ENCODE measurements at regions not wholly inside any gene's neighbourhood (a gene's known extent, or its start where the extent isn't known, plus 50 kb on each side); places are given as distances from the start of the nearest gene placed in this dataset.

DNA sequence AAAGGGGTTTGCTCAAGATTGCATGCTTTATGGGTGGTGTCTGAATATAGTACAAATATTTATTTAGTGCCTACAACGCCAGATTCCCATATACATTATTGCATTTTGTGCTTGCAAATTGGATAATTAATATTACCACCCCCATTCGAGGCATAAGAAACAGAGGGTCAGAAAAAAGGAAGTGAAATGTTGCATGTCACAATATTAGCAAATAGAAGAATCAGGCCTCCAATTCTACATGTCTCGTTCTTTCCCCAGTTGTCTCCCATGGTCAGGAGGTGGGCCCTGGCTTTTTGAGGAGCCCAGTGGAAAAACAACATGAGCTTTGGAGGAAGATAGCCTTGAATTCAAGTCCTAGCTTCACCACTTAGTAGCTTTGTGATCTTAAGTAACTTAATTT, 98.1 kb upstream of the CCDC112 start:
- ChIA-PET CTCF (no interaction called here), RAD21 (ENCODE audit: unreplicated experiment) (no interaction called here), SMC1A (ENCODE audit: uncharacterized antibody, unreplicated experiment) (no interaction called here), POLR2A (no interaction called here)
- WGBS (ENCODE audit: insufficient coverage, insufficient replicate concordance, low lambda C conversion rate, missing lambda C conversion rate), result 17% methylated on average over 3 of the region's 3 CpGs
- ATAC-seq, result no peak
- intact Hi-C loops (cut with micrococcal nuclease; ENCODE audit: unreplicated experiment) (loop anchor here (5.0 kb wide), 1 partner anchor 193 kb away; no protein-coding TSS in a partner anchor), in situ Hi-C loops (cut with MboI) (no loop called here)
- Histone ChIP-seq H3K27ac (ENCODE audit: control insufficient read depth, insufficient read depth) (no peak overlapping the region), H3K27me3 (replicated peaks in 1 of 2; ENCODE audit: control insufficient read depth in 2 of 2, insufficient read depth in 2 of 2, low read length in 1 of 2) (no peaks in the 10 kb centered on the region), H3K9me3 (replicated peaks; ENCODE audit: control insufficient read depth, insufficient read depth, low read length) (no peaks in the 10 kb centered on the region; the same call in 2 of the 3 replicates), H2AFZ (ENCODE audit: control insufficient read depth, low read depth, low read length) (no peak overlapping the region), H3K4me2 (ENCODE audit: control insufficient read depth, insufficient read depth) (no peak overlapping the region), H3K4me1 (ENCODE audit: control insufficient read depth, insufficient read depth, low read length) (no peaks in the 10 kb centered on the region), H3K9ac (ENCODE audit: control insufficient read depth, insufficient read depth, low read length) (no peak overlapping the region), H3K36me3 (ENCODE audit: control insufficient read depth in 2 of 2, insufficient read depth in 2 of 2, low read length in 1 of 2) (no peaks in the 10 kb centered on the region), H3K4me3 (no peak overlapping the region), H3K79me2 (ENCODE audit: control insufficient read depth, insufficient read depth, low read length) (no peaks in the 10 kb centered on the region), H4K20me1 (ENCODE audit: control insufficient read depth, insufficient read depth) (no peaks in the 10 kb centered on the region)
- FAIRE-seq, result no peak
- peak; percentile 75 for TF ChIP-seq SPI1 (IDR thresholded peaks at IDR 0.05; ENCODE audit: borderline replicate concordance, insufficient read depth, low read depth, low read length)
- no peak for TF ChIP-seq MTA3 (IDR thresholded peaks at IDR 0.05; ENCODE audit: borderline replicate concordance, low read length)
- no TSS peak for BruUV-seq (replicated peaks)
- no peak for DNase-seq (ENCODE audit: low read depth, low spot score)

DNA sequence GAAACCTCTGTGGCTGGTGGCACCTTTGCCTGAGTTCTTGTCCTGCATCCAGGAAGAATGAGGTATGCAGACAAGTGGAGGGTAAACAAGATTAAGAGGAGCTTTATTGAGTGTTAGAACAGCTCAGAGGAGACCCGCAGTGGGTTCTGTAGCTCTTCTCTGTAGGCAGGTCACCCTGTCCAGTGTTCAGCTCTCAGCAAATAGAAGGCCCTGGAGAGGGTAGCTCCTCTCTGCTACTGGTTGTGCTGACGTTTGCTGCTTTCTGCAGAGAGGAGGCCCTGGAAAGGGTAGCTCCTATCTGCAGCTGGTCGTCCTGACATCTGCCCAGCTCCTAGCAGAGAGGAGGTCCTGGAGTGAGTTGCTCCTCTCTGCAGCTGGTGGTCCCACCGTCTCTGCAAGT, 96.8 kb upstream of the CCDC112 start:
- no TSS peak for BruUV-seq (replicated peaks)
- TF ChIP-seq ZSCAN29 (IDR thresholded peaks at IDR 0.05) (no peak), RELA (IDR thresholded peaks at IDR 0.05; ENCODE audit: borderline replicate concordance, partially characterized antibody) (no peak), POLR2A (IDR thresholded peaks at IDR 0.05; ENCODE audit: low read depth, low read length) (no peak), HDGF (IDR thresholded peaks at IDR 0.05) (no peak), RELB (IDR thresholded peaks at IDR 0.05; ENCODE audit: low read depth) (no peak), PAX5 (IDR thresholded peaks at IDR 0.05; ENCODE audit: borderline replicate concordance, low read depth, low read length) (no peak), MYC (IDR thresholded peaks at IDR 0.05; ENCODE audit: insufficient read depth, insufficient read length, insufficient replicate concordance, low read length, severe bottlenecking) (no peak), ETV6 (conservative IDR thresholded peaks at IDR 0.05 in 1 of 2, IDR thresholded peaks at IDR 0.05 in 1 of 2; ENCODE audit: borderline replicate concordance in 1 of 2, low read depth in 1 of 2) (no peak), ZNF207 (IDR thresholded peaks at IDR 0.05; ENCODE audit: borderline replicate concordance) (no peak)
- TF ChIP-seq, protein P1, sequence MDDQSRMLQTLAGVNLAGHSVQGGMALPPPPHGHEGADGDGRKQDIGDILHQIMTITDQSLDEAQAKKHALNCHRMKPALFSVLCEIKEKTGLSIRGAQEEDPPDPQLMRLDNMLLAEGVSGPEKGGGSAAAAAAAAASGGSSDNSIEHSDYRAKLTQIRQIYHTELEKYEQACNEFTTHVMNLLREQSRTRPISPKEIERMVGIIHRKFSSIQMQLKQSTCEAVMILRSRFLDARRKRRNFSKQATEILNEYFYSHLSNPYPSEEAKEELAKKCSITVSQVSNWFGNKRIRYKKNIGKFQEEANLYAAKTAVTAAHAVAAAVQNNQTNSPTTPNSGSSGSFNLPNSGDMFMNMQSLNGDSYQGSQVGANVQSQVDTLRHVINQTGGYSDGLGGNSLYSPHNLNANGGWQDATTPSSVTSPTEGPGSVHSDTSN (IDR thresholded peaks at IDR 0.05; ENCODE audit: insufficient replicate concordance, low read depth, low read length), result no peak
- TF ChIP-seq, protein P2, sequence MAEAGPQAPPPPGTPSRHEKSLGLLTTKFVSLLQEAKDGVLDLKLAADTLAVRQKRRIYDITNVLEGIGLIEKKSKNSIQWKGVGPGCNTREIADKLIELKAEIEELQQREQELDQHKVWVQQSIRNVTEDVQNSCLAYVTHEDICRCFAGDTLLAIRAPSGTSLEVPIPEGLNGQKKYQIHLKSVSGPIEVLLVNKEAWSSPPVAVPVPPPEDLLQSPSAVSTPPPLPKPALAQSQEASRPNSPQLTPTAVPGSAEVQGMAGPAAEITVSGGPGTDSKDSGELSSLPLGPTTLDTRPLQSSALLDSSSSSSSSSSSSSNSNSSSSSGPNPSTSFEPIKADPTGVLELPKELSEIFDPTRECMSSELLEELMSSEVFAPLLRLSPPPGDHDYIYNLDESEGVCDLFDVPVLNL (IDR thresholded peaks at IDR 0.05; ENCODE audit: low read depth, low read length), result no peak

More for the DNA sequence above, 96.8 kb upstream of the CCDC112 start:
- intact Hi-C loops (cut with micrococcal nuclease; ENCODE audit: unreplicated experiment) (loop anchor here (5.0 kb wide), 1 partner anchor 194 kb away; no protein-coding TSS in a partner anchor), in situ Hi-C loops (cut with MboI) (no loop called here)
- FAIRE-seq (no peak), DNase-seq (ENCODE audit: low read depth, low spot score) (no peak), ATAC-seq (no peak)
- no peak overlapping the region for H2AFZ ChIP-seq (ENCODE audit: control insufficient read depth, low read depth, low read length)
- ChIA-PET RAD21 (ENCODE audit: unreplicated experiment) (interaction anchor here (1.7 kb wide), 1 partner anchor 151 kb away, joined by 5 read pairs; the partner anchor contains the start of gene FEM1C), SMC1A (ENCODE audit: uncharacterized antibody, unreplicated experiment) (interaction anchor here (0.5 to 1.1 kb wide), 3 partner anchors 10 to 74 kb away, joined by 3 to 4 read pairs (median 3); no protein-coding TSS in a partner anchor), CTCF (interaction anchor here (0.8 to 1.6 kb wide), 3 partner anchors 9 to 133 kb away, joined by 3 read pairs; no protein-coding TSS in a partner anchor), POLR2A (no interaction called here)
- H3K4me2 ChIP-seq (ENCODE audit: control insufficient read depth, insufficient read depth), result no peak overlapping the region
- H3K27me3 ChIP-seq (replicated peaks in 1 of 2; ENCODE audit: control insufficient read depth in 2 of 2, insufficient read depth in 2 of 2, low read length in 1 of 2), result no peaks in the 10 kb centered on the region
- no peaks in the 10 kb centered on the region for H3K79me2 ChIP-seq (ENCODE audit: control insufficient read depth, insufficient read depth, low read length)
- no peak overlapping the region for H3K4me3 ChIP-seq
- H3K36me3 ChIP-seq (ENCODE audit: control insufficient read depth in 2 of 2, insufficient read depth in 2 of 2, low read length in 1 of 2), result no peaks in the 10 kb centered on the region
- H4K20me1 ChIP-seq (ENCODE audit: control insufficient read depth, insufficient read depth), result no peaks in the 10 kb centered on the region
- H3K4me1 ChIP-seq (ENCODE audit: control insufficient read depth, insufficient read depth, low read length), result no peaks in the 10 kb centered on the region
- H3K27ac ChIP-seq (ENCODE audit: control insufficient read depth, insufficient read depth), result no peak overlapping the region
- no peak overlapping the region for H3K9ac ChIP-seq (ENCODE audit: control insufficient read depth, insufficient read depth, low read length)
- H3K9me3 ChIP-seq (replicated peaks; ENCODE audit: control insufficient read depth, insufficient read depth, low read length), result no peaks in the 10 kb centered on the region; the same call in 2 of the 3 replicates
- 36% methylated on average over 4 of the region's 4 CpGs for WGBS (ENCODE audit: insufficient coverage, insufficient replicate concordance, low lambda C conversion rate, missing lambda C conversion rate)

Measured in GM12878 (cell line).